ENCODE measurements at regions not wholly inside any gene's neighbourhood (a gene's known extent, or its start where the extent isn't known, plus 50 kb on each side); places are given as distances from the start of the nearest gene placed in this dataset.

GRCh38 chr16:85373741-85374570 lies 239.2 kb upstream of the GSE1 start:
- Histone ChIP-seq H3K9me3 (ENCODE audit: control insufficient read depth, low read length) (no peaks in the 10 kb centered on the region), H3K4me1 (ENCODE audit: control insufficient read depth, insufficient read depth, low read length) (peaks cover 79% of the 10 kb centered on the region), H3K27me3 (replicated peaks; ENCODE audit: control insufficient read depth, insufficient read depth, low read length) (no peaks in the 10 kb centered on the region), H3K36me3 (ENCODE audit: control insufficient read depth, insufficient read depth, low read length, severe bottlenecking) (no peaks in the 10 kb centered on the region), H3K9ac (ENCODE audit: low read length) (no peak overlapping the region), H3K4me3 (ENCODE audit: low read length) (no peak overlapping the region)
- DNase-seq (ENCODE audit: low read depth), result no peak

GRCh38 chr16:85374571-85374872 lies 238.6 kb upstream of the GSE1 start:
- H3K9me3 ChIP-seq (ENCODE audit: control insufficient read depth, low read length), result no peaks in the 10 kb centered on the region
- H3K9ac ChIP-seq (ENCODE audit: low read length), result no peak overlapping the region
- H3K4me1 ChIP-seq (ENCODE audit: control insufficient read depth, insufficient read depth, low read length), result peaks cover 79% of the 10 kb centered on the region
- H3K27me3 ChIP-seq (replicated peaks; ENCODE audit: control insufficient read depth, insufficient read depth, low read length), result no peaks in the 10 kb centered on the region
- H3K36me3 ChIP-seq (ENCODE audit: control insufficient read depth, insufficient read depth, low read length, severe bottlenecking), result no peaks in the 10 kb centered on the region
- DNase-seq (ENCODE audit: low read depth), result no peak
- no peak overlapping the region for H3K4me3 ChIP-seq (ENCODE audit: low read length)

GRCh38 chr16:85375282-85375681 lies 237.8 kb upstream of the GSE1 start:
- Histone ChIP-seq H3K9me3 (ENCODE audit: control insufficient read depth, low read length) (no peaks in the 10 kb centered on the region), H3K9ac (ENCODE audit: low read length) (no peak overlapping the region), H3K4me3 (ENCODE audit: low read length) (no peak overlapping the region), H3K4me1 (ENCODE audit: control insufficient read depth, insufficient read depth, low read length) (peaks cover 79% of the 10 kb centered on the region), H3K36me3 (ENCODE audit: control insufficient read depth, insufficient read depth, low read length, severe bottlenecking) (no peaks in the 10 kb centered on the region), H3K27me3 (replicated peaks; ENCODE audit: control insufficient read depth, insufficient read depth, low read length) (no peaks in the 10 kb centered on the region)
- DNase-seq (ENCODE audit: low read depth), result no peak

- DNase-seq (ENCODE audit: low read depth), result no peak
- H3K4me3 ChIP-seq (ENCODE audit: low read length), result no peak overlapping the region
- H3K36me3 ChIP-seq (ENCODE audit: control insufficient read depth, insufficient read depth, low read length, severe bottlenecking), result no peaks in the 10 kb centered on the region
- H3K4me1 ChIP-seq (ENCODE audit: control insufficient read depth, insufficient read depth, low read length), result peaks cover 75% of the 10 kb centered on the region
- no peaks in the 10 kb centered on the region for H3K27me3 ChIP-seq (replicated peaks; ENCODE audit: control insufficient read depth, insufficient read depth, low read length)
- no peaks in the 10 kb centered on the region for H3K9me3 ChIP-seq (ENCODE audit: control insufficient read depth, low read length)
- peak overlapping the region; percentile 58 for H3K9ac ChIP-seq (ENCODE audit: low read length)
Measured at GRCh38 chr16:85376292-85377095, 236.6 kb upstream of the GSE1 start.

- Histone ChIP-seq H3K36me3 (ENCODE audit: control insufficient read depth, insufficient read depth, low read length, severe bottlenecking) (no peaks in the 10 kb centered on the region), H3K27me3 (replicated peaks; ENCODE audit: control insufficient read depth, insufficient read depth, low read length) (no peaks in the 10 kb centered on the region), H3K4me3 (ENCODE audit: low read length) (no peak overlapping the region), H3K9me3 (ENCODE audit: control insufficient read depth, low read length) (no peaks in the 10 kb centered on the region), H3K4me1 (ENCODE audit: control insufficient read depth, insufficient read depth, low read length) (peaks cover 75% of the 10 kb centered on the region), H3K9ac (ENCODE audit: low read length) (peak overlapping the region; percentile 24)
- DNase-seq (ENCODE audit: low read depth), result no peak
Measured at GRCh38 chr16:85377388-85378144, 235.6 kb upstream of the GSE1 start.

- Histone ChIP-seq H3K9ac (ENCODE audit: low read length) (peak overlapping the region; percentile 0), H3K4me3 (ENCODE audit: low read length) (no peak overlapping the region), H3K9me3 (ENCODE audit: control insufficient read depth, low read length) (no peaks in the 10 kb centered on the region), H3K4me1 (ENCODE audit: control insufficient read depth, insufficient read depth, low read length) (peaks cover 75% of the 10 kb centered on the region), H3K27me3 (replicated peaks; ENCODE audit: control insufficient read depth, insufficient read depth, low read length) (no peaks in the 10 kb centered on the region), H3K36me3 (ENCODE audit: control insufficient read depth, insufficient read depth, low read length, severe bottlenecking) (no peaks in the 10 kb centered on the region)
- no peak for DNase-seq (ENCODE audit: low read depth)
Measured at GRCh38 chr16:85378145-85379040, 234.7 kb upstream of the GSE1 start.

- no peak overlapping the region for H3K9ac ChIP-seq (ENCODE audit: low read length)
- DNase-seq (ENCODE audit: low read depth), result no peak
- H3K36me3 ChIP-seq (ENCODE audit: control insufficient read depth, insufficient read depth, low read length, severe bottlenecking), result no peaks in the 10 kb centered on the region
- no peak overlapping the region for H3K4me3 ChIP-seq (ENCODE audit: low read length)
- H3K4me1 ChIP-seq (ENCODE audit: control insufficient read depth, insufficient read depth, low read length), result peaks cover 81% of the 10 kb centered on the region
- H3K27me3 ChIP-seq (replicated peaks; ENCODE audit: control insufficient read depth, insufficient read depth, low read length), result no peaks in the 10 kb centered on the region
- H3K9me3 ChIP-seq (ENCODE audit: control insufficient read depth, low read length), result no peaks in the 10 kb centered on the region
Measured at GRCh38 chr16:85379041-85380001, 233.8 kb upstream of the GSE1 start.

- H3K9me3 ChIP-seq (ENCODE audit: control insufficient read depth, low read length), result no peaks in the 10 kb centered on the region
- H3K4me1 ChIP-seq (ENCODE audit: control insufficient read depth, insufficient read depth, low read length), result peaks cover 88% of the 10 kb centered on the region
- H3K4me3 ChIP-seq (ENCODE audit: low read length), result no peak overlapping the region
- no peak for DNase-seq (ENCODE audit: low read depth)
- no peaks in the 10 kb centered on the region for H3K36me3 ChIP-seq (ENCODE audit: control insufficient read depth, insufficient read depth, low read length, severe bottlenecking)
- no peak overlapping the region for H3K9ac ChIP-seq (ENCODE audit: low read length)
- no peaks in the 10 kb centered on the region for H3K27me3 ChIP-seq (replicated peaks; ENCODE audit: control insufficient read depth, insufficient read depth, low read length)
Measured at GRCh38 chr16:85380002-85380395, 233.1 kb upstream of the GSE1 start.

GRCh38 chr16:85380905-85381737 lies 232.0 kb upstream of the GSE1 start:
- peak overlapping the region; percentile 44 for H3K9ac ChIP-seq (ENCODE audit: low read length)
- no peaks in the 10 kb centered on the region for H3K27me3 ChIP-seq (replicated peaks; ENCODE audit: control insufficient read depth, insufficient read depth, low read length)
- H3K4me1 ChIP-seq (ENCODE audit: control insufficient read depth, insufficient read depth, low read length), result peaks cover 89% of the 10 kb centered on the region
- DNase-seq (ENCODE audit: low read depth), result no peak
- H3K9me3 ChIP-seq (ENCODE audit: control insufficient read depth, low read length), result no peaks in the 10 kb centered on the region
- no peaks in the 10 kb centered on the region for H3K36me3 ChIP-seq (ENCODE audit: control insufficient read depth, insufficient read depth, low read length, severe bottlenecking)
- no peak overlapping the region for H3K4me3 ChIP-seq (ENCODE audit: low read length)

All from adipocyte (in vitro differentiated cells).